CD4-positive, alpha-beta memory T cell (primary cell): ENCODE measurements at regions not wholly inside any gene's neighbourhood (a gene's known extent, or its start where the extent isn't known, plus 50 kb on each side); places are given as distances from the start of the nearest gene placed in this dataset.

ENCODE experiments used
- CTCF ChIA-PET: fragments of 350-600 bp; sonication (Branson Sonifier 250); formaldehyde crosslinking; loops from one replicate; lab custom pipeline; 2021; ENCODE audit warnings: inconsistent platforms; ENCODE audit not compliant: partially characterized antibody; lab: Charles Lee
- POLR2A ChIA-PET: fragments of 350-600 bp; sonication (Branson Sonifier 250); formaldehyde crosslinking; loops from one replicate; lab custom pipeline; 2021; ENCODE audit not compliant: partially characterized antibody; lab: Charles Lee
- DNase-seq, 5 donors: peaks; one replicate each; pipeline versions ENCODE4 v3.0.0 to v3.0.0-alpha.2; 2020 to 2022; ENCODE audit warnings: mixed read lengths in 1 of 5
- H3K27ac ChIP-seq: one replicate; pipeline ENCODE4 v1.7.0; 2013; ENCODE audit warnings: low read depth, low read length
- H3K27me3 ChIP-seq: 2 replicates; pipeline ENCODE4 v1.7.0; 2013; ENCODE audit warnings: mild to moderate bottlenecking, low read length, moderate library complexity; ENCODE audit not compliant: insufficient read depth
- H3K36me3 ChIP-seq: 2 replicates; pipeline ENCODE4 v1.7.0; 2013; ENCODE audit warnings: mild to moderate bottlenecking, low read length, moderate library complexity; ENCODE audit not compliant: insufficient read depth
- H3K4me1 ChIP-seq: 2 replicates; pipeline ENCODE4 v1.7.0; 2013; ENCODE audit warnings: mild to moderate bottlenecking, low read length, moderate library complexity; ENCODE audit not compliant: insufficient read depth
- H3K4me3 ChIP-seq, 2 donors: one replicate each; pipeline ENCODE4 v1.7.0; 2013; ENCODE audit warnings: low read length in 2 of 2, mild to moderate bottlenecking in 1 of 2
- H3K9me3 ChIP-seq, 2 donors: one replicate each; pipeline ENCODE4 v1.7.0; 2013; ENCODE audit warnings: low read length in 2 of 2, control low read depth in 1 of 2; ENCODE audit not compliant: control insufficient read depth in 1 of 2
- H3K27ac Mint-ChIP-seq, 7 donors: one replicate each; pipeline ENCODE4 v1.8.0; 2020 to 2021; ENCODE audit warnings: mixed read lengths in 7 of 7, mild to moderate bottlenecking in 6 of 7, inconsistent platforms in 3 of 7, moderate library complexity in 3 of 7
- H3K27me3 Mint-ChIP-seq, 2 donors: one replicate each; pipeline ENCODE4 v1.8.0; 2020 to 2021; ENCODE audit warnings: mixed read lengths in 2 of 2
- H3K36me3 Mint-ChIP-seq, 2 donors: one replicate each; pipeline ENCODE4 v1.8.0; 2020 to 2021; ENCODE audit warnings: mixed read lengths in 2 of 2, inconsistent platforms in 1 of 2, mild to moderate bottlenecking in 1 of 2
- H3K4me1 Mint-ChIP-seq, 4 donors: one replicate each; pipeline ENCODE4 v1.8.0; 2020 to 2021; ENCODE audit warnings: mixed read lengths in 4 of 4, mild to moderate bottlenecking in 1 of 4
- H3K4me3 Mint-ChIP-seq, 8 donors: one replicate each; pipeline ENCODE4 v1.8.0; 2020 to 2021; ENCODE audit warnings: mixed read lengths in 8 of 8, mild to moderate bottlenecking in 7 of 8, moderate library complexity in 6 of 8, inconsistent platforms in 3 of 8
- H3K9me3 Mint-ChIP-seq, 8 donors: one replicate each; pipeline ENCODE4 v1.8.0; 2020 to 2021; ENCODE audit warnings: mixed read lengths in 8 of 8, mild to moderate bottlenecking in 5 of 8, inconsistent platforms in 3 of 8, moderate library complexity in 1 of 8
- intact Hi-C: fragments of 100-400 bp; cut with micrococcal nuclease; formaldehyde crosslinking; loops from one replicate; pipeline ENCODE4 v1.15.1; 2023

DNA sequence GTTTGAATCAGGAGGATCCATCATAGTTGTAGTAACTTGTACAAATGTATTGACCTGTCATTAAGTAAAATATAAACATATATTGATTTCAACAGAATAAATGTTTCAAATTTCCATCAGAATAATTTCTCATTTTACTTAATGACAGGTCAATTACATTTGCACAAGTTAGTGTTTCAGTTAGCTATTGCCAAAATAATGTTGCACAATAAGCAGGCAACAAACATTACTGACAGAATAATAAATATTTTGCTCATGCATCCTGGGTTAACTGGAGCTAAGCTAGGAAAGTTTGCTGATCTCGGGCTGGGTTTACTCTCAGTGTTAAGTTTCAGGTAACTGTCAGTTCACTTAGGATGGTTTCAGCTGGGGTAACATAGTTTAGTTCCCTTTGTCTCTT is 822.4 kb downstream of the KCNT2 start:
- no peak overlapping the region for H3K4me3 ChIP-seq
- peaks cover 0 to 5% (median under 1%) of the 10 kb centered on the region in 8 donors for H3K9me3 Mint-ChIP-seq
- POLR2A ChIA-PET = no interaction called here
- no peaks in the 10 kb centered on the region for H3K9me3 ChIP-seq
- no peak overlapping the region for H3K27ac ChIP-seq
- no peaks in the 10 kb centered on the region for H3K4me1 Mint-ChIP-seq
- H3K27me3 ChIP-seq = no peaks in the 10 kb centered on the region
- H3K4me1 ChIP-seq = no peaks in the 10 kb centered on the region
- intact Hi-C loops = no loop called here
- no peak overlapping the region for H3K4me3 Mint-ChIP-seq
- no peak for DNase-seq
- no peaks in the 10 kb centered on the region for H3K36me3 Mint-ChIP-seq
- no peaks in the 10 kb centered on the region for H3K27me3 Mint-ChIP-seq
- no peak overlapping the region for H3K27ac Mint-ChIP-seq
- H3K36me3 ChIP-seq = no peaks in the 10 kb centered on the region
- CTCF ChIA-PET = no interaction called here

DNA sequence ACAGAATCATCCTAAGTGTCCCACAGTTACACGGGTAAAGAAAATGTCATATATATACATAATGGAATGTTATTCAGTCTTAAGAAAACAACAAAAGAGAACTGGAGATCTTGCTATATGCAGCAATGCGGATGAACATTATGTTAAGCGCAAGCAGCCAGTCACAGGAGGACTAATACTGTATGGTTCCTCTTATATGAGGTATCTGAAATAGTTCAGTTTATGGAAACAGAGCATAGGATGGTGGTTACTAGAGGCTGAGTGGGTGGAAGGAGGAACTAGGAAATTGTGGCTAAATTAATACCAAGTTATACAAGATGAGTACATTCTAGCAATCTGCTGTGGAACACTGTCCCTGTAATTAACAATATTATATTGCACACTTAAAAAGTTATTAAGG is 834.3 kb downstream of the KCNT2 start:
- Histone ChIP-seq H3K9me3 (no peaks in the 10 kb centered on the region), H3K27me3 (no peaks in the 10 kb centered on the region), H3K4me3 (no peak overlapping the region), H3K4me1 (no peaks in the 10 kb centered on the region), H3K36me3 (no peaks in the 10 kb centered on the region), H3K27ac (no peak overlapping the region)
- no peaks in the 10 kb centered on the region for H3K4me1 Mint-ChIP-seq
- no peaks in the 10 kb centered on the region for H3K36me3 Mint-ChIP-seq
- CTCF ChIA-PET = no interaction called here
- no peak overlapping the region for H3K27ac Mint-ChIP-seq
- peaks cover 0 to 3% (median 0%) of the 10 kb centered on the region in 8 donors for H3K9me3 Mint-ChIP-seq
- no peak overlapping the region for H3K4me3 Mint-ChIP-seq
- intact Hi-C loops = no loop called here
- H3K27me3 Mint-ChIP-seq = no peaks in the 10 kb centered on the region
- POLR2A ChIA-PET = no interaction called here
- no peak for DNase-seq

DNA sequence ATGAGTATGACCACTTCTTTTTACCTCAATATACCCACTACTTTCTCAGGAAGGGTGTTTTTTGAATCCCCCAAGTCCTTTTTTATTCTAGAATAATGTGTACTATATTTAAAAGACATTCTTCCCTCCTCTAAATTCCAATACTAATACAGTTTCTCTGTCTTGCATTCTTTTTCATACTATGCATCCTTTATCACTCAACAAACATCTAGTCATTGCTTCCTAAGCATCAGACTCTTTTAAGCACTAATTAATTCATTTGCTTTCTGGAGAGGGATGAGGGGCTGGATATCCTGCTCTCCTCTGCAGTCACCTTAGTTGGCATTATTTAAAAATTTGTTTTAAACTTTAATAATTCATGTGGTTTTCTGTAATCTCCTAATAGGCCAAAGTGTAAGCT is 838.8 kb downstream of the KCNT2 start:
- Histone ChIP-seq H3K9me3 (no peaks in the 10 kb centered on the region), H3K36me3 (no peaks in the 10 kb centered on the region), H3K4me3 (no peak overlapping the region), H3K27ac (no peak overlapping the region), H3K4me1 (no peaks in the 10 kb centered on the region), H3K27me3 (no peaks in the 10 kb centered on the region)
- CTCF ChIA-PET = no interaction called here
- Mint-ChIP-seq H3K4me3 (no peak overlapping the region), H3K36me3 (no peaks in the 10 kb centered on the region), H3K9me3 (peaks cover 0 to 3% (median 0%) of the 10 kb centered on the region in 8 donors), H3K4me1 (no peaks in the 10 kb centered on the region), H3K27me3 (no peaks in the 10 kb centered on the region), H3K27ac (no peak overlapping the region)
- intact Hi-C loops = no loop called here
- DNase-seq = no peak
- POLR2A ChIA-PET = interaction anchor here (0.9 kb wide), 1 partner anchor 24 kb away, joined by 3 read pairs; no protein-coding TSS in a partner anchor

DNA sequence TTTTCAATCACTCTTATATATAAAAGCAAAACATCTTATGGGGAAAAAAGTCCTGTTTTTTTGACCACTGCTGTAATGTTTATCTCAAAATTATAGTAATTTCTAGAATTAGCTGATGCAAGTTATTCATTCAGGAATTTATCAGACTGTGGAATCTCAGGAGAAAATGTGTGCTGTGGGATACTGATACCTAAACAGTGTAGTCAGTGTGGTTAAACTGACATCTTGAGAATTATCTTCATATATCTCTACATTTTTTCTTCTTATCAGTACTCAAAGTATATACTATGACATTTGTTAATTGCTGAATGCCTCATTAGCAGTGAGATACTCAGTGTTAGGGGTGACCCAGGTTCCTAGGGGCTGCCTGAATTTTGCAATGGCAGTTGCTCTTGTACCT is 839.3 kb downstream of the KCNT2 start:
- ChIA-PET POLR2A (interaction anchor here (0.9 kb wide), 1 partner anchor 24 kb away, joined by 3 read pairs; no protein-coding TSS in a partner anchor), CTCF (no interaction called here)
- Histone ChIP-seq H3K36me3 (no peaks in the 10 kb centered on the region), H3K4me3 (no peak overlapping the region), H3K9me3 (no peaks in the 10 kb centered on the region), H3K27me3 (no peaks in the 10 kb centered on the region), H3K4me1 (no peaks in the 10 kb centered on the region), H3K27ac (no peak overlapping the region)
- no peaks in the 10 kb centered on the region for H3K36me3 Mint-ChIP-seq
- H3K9me3 Mint-ChIP-seq = peaks cover 0 to 3% (median 0%) of the 10 kb centered on the region in 8 donors
- no peak for DNase-seq
- intact Hi-C loops = no loop called here
- H3K4me1 Mint-ChIP-seq = no peaks in the 10 kb centered on the region
- no peak overlapping the region for H3K27ac Mint-ChIP-seq
- H3K4me3 Mint-ChIP-seq = no peak overlapping the region
- no peaks in the 10 kb centered on the region for H3K27me3 Mint-ChIP-seq

DNA sequence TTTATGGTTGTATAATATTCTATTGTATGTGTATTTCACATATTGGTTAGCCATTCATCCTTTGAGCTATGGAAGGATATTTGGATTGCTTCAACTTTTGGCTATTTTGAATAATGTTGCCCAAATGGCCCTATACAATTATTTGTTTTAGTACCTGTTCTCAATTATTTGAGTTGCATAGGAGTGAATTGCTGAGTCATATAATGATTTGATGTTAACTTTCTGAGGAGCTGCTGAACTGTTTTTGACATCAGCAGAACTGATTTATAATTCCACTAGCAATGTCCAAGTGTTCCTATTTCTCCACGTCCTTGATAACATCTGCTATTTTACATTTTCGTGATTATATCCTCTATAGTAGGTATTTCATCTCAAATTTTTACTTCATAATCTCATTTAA is 839.9 kb downstream of the KCNT2 start:
- POLR2A ChIA-PET = no interaction called here
- H3K9me3 Mint-ChIP-seq = peaks cover 0 to 3% (median 0%) of the 10 kb centered on the region in 8 donors
- intact Hi-C loops = no loop called here

DNA sequence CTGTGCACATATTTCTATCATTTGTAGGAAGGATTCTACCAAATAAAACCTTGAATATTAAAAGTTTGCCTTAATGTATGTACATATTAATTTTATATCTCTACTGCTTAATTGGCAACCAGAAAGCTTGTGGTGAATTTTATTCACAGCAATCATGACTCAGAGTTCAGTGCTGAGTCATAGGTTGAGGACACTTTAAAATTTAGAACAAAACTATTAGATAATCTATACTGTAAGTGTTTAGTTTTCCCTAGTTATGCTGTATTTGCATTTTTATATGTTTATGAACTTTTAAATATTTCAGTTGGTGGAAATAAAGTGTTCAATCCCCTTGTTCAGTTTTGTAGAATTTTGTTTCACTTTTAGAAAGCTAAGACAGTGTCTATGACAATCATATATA is 841.5 kb downstream of the KCNT2 start:
- H3K36me3 Mint-ChIP-seq = no peaks in the 10 kb centered on the region
- CTCF ChIA-PET = no interaction called here
- H3K27me3 Mint-ChIP-seq = no peaks in the 10 kb centered on the region
- H3K4me3 ChIP-seq = no peak overlapping the region
- no peaks in the 10 kb centered on the region for H3K4me1 ChIP-seq
- peaks cover 0 to 3% (median 0%) of the 10 kb centered on the region in 8 donors for H3K9me3 Mint-ChIP-seq
- H3K27ac Mint-ChIP-seq = no peak overlapping the region
- H3K4me3 Mint-ChIP-seq = no peak overlapping the region
- H3K9me3 ChIP-seq = no peaks in the 10 kb centered on the region
- no peak for DNase-seq
- H3K27ac ChIP-seq = no peak overlapping the region
- H3K36me3 ChIP-seq = no peaks in the 10 kb centered on the region
- intact Hi-C loops = no loop called here
- POLR2A ChIA-PET = no interaction called here
- H3K27me3 ChIP-seq = no peaks in the 10 kb centered on the region
- no peaks in the 10 kb centered on the region for H3K4me1 Mint-ChIP-seq

More for the DNA sequence above, 839.9 kb downstream of the KCNT2 start:
- no peaks in the 10 kb centered on the region for H3K36me3 Mint-ChIP-seq
- no peaks in the 10 kb centered on the region for H3K27me3 Mint-ChIP-seq
- no peak overlapping the region for H3K4me3 Mint-ChIP-seq
- Histone ChIP-seq H3K27ac (no peak overlapping the region), H3K36me3 (no peaks in the 10 kb centered on the region), H3K27me3 (no peaks in the 10 kb centered on the region), H3K9me3 (no peaks in the 10 kb centered on the region), H3K4me3 (no peak overlapping the region), H3K4me1 (no peaks in the 10 kb centered on the region)
- H3K27ac Mint-ChIP-seq = no peak overlapping the region
- no peaks in the 10 kb centered on the region for H3K4me1 Mint-ChIP-seq
- CTCF ChIA-PET = no interaction called here
- DNase-seq = no peak

DNA sequence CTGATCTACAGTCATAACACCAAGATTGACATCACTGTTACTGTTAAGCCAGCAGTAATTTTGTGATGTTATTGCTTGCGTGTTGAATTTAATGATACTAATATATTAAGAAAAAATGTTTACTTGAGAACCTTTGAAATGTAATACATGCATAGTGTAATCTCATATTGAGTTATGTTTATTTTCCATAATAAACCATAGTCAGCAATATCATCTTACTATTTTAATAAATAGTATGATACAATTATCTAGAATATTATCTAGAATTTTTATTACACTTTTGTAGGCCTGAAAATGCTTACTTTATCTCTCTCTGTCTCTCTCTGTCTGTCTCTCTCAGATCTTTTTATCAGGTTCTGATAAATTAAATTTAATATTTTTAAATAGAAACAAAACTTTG is 843.1 kb downstream of the KCNT2 start:
- Histone ChIP-seq H3K4me1 (no peaks in the 10 kb centered on the region), H3K36me3 (no peaks in the 10 kb centered on the region), H3K9me3 (no peaks in the 10 kb centered on the region), H3K27me3 (no peaks in the 10 kb centered on the region), H3K4me3 (no peak overlapping the region), H3K27ac (no peak overlapping the region)
- Mint-ChIP-seq H3K4me1 (no peaks in the 10 kb centered on the region), H3K9me3 (peaks cover 0 to 1% (median 0%) of the 10 kb centered on the region in 8 donors), H3K4me3 (no peak overlapping the region), H3K36me3 (no peaks in the 10 kb centered on the region), H3K27me3 (no peaks in the 10 kb centered on the region), H3K27ac (no peak overlapping the region)
- intact Hi-C loops = no loop called here
- ChIA-PET POLR2A (no interaction called here), CTCF (no interaction called here)
- no peak for DNase-seq

DNA sequence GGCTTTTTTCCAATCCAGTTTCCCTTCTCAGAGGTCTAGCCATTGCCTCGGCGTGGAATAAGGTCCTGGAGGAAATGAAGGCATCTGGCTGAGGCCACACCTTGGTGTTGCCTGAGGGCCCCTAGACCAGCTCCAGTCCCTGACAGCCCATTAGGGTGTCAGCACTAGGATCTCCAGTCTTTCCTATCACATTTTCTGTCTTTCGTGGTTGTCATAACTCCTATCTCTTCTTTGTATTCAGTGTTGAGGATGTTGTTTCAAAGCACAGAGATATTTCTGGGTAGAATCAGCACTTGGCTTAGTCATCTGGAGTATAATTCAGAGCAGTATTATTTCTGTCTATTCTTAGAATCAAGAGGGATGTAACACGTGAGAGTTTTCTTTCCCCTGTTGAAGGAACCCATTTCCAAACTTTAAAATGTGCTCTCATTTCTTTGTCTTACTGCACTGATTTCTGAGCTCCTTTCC is 844.3 kb downstream of the KCNT2 start:
- no peaks in the 10 kb centered on the region for H3K4me1 ChIP-seq
- no peaks in the 10 kb centered on the region for H3K9me3 Mint-ChIP-seq
- H3K27ac Mint-ChIP-seq = no peak overlapping the region
- intact Hi-C loops = no loop called here
- DNase-seq = no peak
- ChIA-PET CTCF (no interaction called here), POLR2A (no interaction called here)
- H3K36me3 Mint-ChIP-seq = no peaks in the 10 kb centered on the region
- H3K27me3 ChIP-seq = no peaks in the 10 kb centered on the region
- H3K4me3 ChIP-seq = no peak overlapping the region
- H3K9me3 ChIP-seq = no peaks in the 10 kb centered on the region
- H3K36me3 ChIP-seq = no peaks in the 10 kb centered on the region
- H3K27me3 Mint-ChIP-seq = no peaks in the 10 kb centered on the region
- H3K4me1 Mint-ChIP-seq = no peaks in the 10 kb centered on the region
- no peak overlapping the region for H3K27ac ChIP-seq
- H3K4me3 Mint-ChIP-seq = no peak overlapping the region
